GM21737 (cell line): ENCODE measurements at regions not wholly inside any gene's neighbourhood (a gene's known extent, or its start where the extent isn't known, plus 50 kb on each side); places are given as distances from the start of the nearest gene placed in this dataset.
"Not testable (repeated sequence)": the region's sequence is repeated elsewhere in the genome, so short reads cannot be mapped to it uniquely, and the experiment has no call there.

Source experiments
- ATAC-seq: cut with Tn5 transposase; IDR thresholded peaks from one replicate; pipeline ENCODE4 v1.9.1; 2021; ENCODE audit warnings: mild to moderate bottlenecking, moderate library complexity; ENCODE audit not compliant: unreplicated experiment

DNA sequence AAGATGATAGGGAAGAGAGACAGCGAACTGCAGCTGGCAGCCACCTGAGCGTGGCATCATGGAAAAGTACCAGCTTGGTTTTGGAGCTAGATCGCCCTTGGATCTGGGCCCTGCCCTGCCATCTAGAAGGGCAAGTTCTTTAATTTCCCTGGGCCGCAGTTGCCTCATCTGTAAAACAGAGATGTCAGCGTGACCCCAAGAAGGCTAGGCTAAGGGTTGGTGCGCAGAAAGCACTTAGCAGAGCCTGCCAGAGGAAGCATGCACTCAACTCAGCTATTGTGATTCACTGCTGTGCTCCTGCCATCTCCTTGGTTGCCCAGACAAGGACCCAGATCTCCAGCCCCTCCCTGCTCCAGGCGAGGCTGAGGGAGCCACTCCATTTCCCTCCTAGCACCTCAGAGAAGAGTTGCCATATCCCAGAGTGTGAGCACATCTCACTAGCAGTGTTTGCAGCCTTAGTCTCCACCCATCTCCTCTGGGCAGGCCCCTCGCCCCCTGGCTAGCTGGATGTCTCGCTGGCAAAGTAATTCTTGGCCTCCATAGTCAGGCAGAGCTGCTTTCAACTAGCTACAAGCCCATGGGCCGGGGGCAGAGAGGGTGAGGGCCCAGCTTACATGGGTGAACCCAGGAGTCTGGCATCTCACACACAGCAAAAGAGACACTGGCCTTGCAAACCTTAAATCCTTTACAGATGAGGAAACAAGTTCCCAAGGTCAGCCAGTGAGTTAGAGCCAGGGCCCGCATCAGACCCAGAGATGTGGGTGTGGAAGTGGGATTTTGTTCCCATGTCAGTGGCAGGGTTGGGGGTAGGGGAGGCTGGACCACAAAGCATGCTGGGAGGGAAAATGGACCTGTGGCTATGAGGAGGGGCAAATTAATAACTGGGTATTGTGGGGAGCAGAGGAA lies 280.7 kb upstream of the TLE3 start:
- ATAC-seq: no peak

DNA sequence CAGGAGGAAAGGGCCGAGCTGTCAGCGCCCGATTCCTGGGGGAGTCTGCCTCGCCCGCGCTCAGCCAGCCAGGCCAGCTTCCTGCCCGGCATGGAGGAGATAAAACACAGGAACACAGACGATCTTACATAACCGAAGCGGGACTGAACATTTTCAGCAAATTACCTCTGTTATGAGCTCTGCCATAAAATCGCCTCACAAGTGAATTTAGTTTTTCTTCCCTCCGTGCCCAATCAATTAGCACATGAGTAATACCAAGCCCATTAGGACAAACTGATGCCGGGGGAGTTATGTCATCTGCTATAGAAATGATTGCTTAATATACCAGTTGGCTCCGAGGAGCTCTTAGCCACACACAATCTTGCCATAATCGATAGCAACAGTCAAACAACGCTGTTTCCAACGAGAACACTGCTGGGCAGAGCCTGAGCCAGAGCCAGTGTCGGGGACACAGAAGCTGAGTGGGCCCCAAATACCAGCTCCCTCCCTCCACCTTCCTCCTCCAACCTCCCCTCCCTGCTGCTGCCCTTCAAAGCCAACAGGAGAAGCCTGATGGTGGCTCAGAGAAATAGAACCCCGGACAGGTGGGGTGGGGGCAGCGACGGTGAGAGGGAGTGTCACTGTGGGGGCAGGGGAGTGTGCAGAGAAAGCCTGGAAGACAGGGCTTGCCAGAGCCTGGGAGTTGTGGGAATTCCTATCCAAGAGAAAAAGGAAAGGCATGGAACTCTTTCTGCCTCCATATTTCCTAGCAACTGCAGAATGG lies 279.4 kb upstream of the TLE3 start:
- ATAC-seq: no peak

DNA sequence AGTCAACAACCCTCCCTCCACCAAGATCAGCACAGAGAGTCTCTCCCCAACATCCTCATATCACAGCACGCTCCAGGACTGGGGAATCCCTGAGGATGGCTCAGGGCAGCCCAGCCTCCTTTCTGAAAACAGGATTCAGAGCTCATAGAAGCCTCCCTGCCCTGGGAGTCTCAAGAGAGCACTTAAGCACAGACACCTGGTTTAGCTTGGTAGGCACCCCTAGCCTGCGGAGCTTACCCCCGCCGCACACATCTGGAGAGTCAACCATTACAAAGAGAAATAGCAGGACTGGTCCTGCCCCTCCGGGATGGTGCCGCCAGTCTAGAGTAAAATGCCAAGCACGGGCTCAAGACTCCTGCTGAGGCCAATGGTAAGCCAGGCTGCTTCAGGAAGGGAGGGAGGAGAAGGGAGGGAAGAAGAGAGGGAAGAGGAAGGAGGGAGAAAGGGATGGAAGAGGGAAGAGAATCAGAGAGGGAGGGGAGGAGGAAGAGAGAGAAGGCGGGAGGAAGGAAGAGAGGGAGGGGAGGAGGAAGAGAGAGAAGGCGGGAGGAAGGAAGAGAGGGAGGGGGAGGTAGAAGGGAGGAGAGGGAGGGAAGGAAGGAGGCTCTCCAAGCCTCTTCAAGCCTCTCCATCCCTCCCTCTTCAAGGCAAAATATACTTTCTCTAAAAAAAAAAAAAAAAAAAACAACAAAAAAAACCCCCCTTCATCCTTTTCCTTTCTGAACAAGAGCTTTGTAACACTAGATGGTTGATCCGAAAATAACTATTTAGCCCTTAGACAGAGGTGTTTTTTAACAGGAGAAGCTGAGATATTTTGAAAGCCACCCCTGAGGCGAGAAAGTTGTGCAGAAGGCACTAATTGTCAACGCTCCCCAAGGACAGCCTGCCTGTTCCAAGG lies 278.6 kb upstream of the TLE3 start:
- no peak for ATAC-seq

DNA sequence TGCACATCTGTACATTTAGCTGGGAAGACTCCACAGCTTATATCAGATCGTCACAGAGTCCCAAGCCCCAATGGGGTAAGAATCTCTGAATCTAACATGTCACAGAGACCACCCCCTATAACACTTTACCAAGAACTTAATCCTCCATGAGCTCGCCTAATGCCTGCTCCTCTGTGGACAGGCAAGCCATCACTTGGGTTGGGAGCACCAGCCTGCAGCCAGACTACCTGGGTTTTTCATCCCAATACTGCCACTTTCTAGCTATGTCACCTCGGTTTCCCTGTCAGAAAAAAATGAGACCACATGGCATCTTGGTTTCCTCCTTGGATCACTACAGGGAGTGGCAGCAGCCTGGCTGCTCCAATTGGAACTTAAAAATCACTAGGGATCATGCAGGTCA lies 277.9 kb upstream of the TLE3 start:
- no peak for ATAC-seq

DNA sequence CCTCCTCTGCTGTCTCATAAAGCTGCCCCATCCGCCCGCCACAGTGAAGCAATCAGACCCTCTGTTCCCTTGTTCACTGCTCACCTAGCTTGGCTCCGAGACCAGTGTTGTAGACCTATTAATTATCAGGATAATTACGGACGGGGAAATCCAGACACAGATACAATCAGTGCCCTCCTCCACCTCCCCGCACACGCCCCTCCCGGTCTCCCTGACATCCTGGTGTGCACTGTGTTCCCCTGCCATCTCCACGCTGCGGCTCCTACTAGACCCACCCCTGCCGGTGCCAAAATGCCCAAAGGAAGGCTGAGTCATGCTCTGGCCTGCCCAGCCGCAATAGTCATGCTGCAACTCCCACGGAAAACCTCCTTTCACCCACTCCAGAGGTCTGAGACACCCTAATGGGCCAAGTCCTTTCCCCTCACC lies 277.3 kb upstream of the TLE3 start:
- no peak for ATAC-seq

DNA sequence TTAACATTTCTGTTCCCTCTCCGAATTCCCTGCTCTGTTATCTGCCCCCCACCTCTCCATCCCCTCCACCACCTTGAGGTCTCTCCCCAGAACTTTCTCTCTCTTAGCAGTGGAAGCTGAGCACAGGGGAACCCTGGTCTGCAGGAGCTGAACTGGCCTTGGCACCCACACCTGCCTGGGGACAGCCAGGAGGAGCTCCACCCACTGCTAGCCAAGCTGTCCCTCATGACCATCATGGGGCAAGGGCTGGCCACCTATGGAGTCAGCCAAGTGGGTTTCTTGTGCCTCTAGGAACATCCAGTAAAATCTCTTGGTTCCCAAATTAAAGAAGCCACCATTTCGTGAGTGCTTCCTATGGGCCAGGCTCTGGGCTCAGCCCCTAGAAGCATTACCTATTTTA lies 276.4 kb upstream of the TLE3 start:
- no peak for ATAC-seq

DNA sequence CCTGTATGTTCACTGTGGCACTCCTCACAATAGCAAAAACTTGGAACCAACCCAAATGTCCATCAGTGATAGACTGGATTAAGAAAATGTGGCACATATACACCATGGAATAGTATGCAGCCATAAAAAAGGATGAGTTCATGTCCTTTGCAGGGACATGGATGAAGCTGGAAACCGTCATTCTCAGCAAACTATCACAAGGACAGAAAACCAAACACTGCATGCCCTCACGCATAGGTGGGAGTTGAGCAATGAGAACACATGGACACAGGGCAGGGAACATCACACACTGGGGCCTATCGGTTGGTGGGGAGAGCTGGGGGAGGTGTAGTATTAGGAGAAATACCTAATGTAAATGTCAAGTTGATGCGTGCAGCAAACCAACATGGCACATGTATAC lies 275.7 kb upstream of the TLE3 start:
- ATAC-seq: not testable (repeated sequence)

DNA sequence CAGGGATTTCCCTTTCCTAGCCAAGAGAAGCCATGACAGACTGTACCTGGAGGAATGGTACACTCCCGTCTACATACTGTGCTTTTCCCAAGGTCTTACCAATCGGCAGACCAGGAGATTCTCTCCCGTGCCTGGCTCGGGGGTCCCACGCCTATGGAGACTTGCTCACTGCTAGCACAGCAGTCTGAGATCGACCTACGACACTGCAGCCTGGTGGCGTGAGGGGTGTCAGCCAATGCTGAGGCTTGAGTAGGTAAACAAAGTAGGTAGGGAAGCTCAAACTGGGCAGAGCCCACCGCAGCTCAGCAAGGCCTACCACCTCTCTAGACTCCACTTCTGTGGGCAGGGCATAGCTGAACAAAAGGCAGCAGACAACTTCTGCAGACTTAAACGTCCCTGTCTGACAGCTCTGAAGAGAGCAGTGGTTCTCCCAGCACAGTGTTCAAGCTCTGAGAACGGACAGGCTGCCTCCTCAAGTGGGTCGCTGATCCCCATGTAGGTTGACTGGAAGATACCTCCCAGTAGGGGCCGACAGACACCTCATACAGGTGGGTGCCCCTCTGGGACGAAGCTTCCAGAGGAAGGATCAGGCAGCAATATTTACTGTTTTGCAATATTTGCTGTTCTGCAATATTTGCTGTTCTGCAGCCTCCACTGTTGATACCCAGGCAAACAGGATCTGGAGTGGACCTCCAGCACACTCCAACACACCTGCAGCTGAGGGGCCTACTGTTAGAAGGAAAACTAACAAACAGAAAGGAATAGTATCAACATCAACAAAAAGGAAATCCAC lies 270.4 kb upstream of the TLE3 start:
- ATAC-seq: not testable (repeated sequence)

DNA sequence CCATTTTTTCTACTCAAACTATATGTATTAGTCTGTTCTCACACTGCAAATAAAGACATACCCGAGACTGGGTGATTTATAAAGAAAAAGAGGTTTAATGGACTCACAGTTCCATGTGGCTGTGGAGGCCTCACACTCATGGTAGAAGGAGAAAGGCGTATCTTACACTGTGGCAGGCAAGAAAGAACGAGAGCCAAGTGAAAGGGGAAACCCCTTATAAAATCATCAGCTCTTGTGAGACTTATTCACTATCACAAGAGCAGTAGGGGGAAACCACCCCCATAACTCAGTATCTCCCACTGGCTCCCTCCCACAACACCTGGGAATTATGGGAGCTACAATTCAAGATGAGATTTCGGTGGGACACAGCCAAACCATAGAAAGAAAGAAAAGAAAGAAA lies 266.3 kb upstream of the TLE3 start:
- not testable (repeated sequence) for ATAC-seq

DNA sequence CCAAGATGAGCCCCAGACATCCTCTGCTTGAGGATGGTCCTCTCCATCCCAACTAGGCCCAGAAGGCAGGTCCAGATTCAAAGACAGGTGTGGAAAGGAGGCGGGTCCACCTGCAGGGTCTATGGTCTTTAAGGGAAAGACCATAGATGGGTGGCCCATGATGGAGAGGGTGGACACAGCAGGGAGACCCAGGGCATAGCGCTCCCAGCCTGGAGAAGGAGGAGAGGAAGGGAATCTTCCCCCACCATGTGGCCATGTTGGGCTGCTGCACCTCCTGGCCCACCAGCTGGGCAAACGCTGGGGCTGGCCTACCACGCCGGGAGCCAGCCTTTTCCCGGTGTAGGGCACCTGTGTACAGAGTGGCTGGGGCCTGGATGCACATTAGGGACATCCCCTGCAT lies 265.2 kb upstream of the TLE3 start:
- no peak for ATAC-seq

DNA sequence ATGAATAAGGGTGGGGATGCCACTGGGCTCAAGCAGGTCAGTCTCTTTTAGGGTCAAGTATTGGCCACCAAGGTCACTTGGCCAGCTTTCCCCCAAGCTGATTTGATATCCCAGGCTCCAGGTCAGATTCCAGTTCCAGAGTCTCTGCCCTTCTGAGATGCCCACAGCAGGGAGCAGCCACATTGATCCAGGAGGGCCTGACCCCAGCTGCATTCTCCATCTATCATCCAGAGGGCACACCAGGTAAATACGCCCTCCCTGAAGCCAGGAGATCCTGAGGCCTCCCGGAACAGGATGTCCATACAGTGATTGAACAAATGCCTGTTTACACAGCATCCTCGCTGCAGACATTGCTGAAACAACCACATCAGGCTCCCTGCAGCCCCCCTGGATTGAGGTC lies 264.6 kb upstream of the TLE3 start:
- no peak for ATAC-seq

DNA sequence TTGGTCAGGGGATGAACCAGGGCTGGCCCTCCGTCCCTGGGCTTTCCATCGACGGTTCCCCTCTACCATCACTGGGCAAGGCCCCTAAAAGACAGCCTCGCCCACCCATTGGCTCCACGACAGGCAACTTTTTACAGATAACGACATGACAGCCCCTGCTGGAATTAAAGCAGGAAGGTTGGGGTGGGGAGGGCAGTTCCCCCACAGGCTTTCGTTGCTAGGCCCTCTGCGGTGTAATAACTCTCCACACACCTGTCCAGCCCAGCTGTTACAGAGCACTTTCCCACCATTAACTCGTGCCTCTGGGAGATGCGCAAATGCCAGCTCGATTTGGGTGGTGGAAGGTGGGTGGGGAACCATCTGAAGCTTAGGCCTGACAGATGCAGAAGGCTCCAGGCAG lies 264.2 kb upstream of the TLE3 start:
- ATAC-seq: no peak

DNA sequence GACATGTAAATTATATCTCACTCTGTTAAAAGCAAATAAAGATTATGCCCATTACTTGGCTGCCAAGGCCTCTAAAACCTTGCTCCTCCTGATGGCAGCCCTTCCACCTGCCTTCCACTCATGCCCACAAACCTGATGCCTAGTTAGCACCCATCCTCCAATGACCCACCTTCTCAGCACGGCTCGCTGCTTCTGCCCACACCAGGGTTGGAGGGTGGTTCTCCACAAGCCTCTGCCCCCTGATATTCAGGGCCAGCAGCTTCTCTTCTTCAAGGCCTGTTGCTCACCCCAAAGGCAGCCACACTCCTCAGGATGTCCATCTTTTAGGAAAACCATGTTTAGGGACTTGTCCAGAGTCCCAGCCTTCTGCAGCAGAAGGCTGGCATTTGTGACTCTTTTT lies 263.4 kb upstream of the TLE3 start:
- ATAC-seq: no peak

DNA sequence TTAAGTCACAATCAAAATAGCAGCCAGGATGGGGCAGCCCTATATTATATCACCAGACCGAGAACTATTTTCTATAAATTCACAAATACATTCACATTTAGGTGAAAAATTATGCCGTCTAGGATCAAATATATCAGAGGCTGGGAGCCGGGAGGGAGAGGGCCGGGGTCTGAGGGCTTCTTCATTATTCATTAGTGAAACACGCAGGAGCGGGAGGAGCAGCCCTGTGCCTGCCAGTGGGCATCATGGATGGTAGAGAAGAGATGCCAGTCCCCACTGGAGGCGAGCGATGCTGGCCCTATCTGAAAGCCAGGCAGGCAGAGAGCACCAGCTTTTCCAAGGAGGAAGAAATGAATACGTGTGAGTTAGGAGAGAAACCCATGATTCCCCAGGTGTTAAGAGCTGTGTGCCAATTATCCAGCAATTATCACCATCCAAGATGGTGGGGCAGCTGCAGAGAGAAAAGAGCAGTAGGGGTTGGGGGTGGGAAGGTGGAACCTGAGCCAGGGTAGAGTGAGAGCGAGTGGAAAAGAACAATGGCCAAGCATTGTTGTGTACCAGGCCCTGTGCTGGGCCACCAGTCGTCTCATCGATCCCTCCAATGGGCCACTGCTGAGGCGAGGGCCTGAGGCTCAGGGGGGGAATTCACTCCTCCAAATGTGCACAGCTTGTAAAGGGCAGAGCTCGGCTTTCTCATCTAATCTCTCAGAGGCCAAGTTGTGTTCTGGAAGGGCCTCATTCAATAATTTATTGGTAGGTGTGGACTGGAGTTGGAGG lies 261.3 kb upstream of the TLE3 start:
- ATAC-seq: no peak

DNA sequence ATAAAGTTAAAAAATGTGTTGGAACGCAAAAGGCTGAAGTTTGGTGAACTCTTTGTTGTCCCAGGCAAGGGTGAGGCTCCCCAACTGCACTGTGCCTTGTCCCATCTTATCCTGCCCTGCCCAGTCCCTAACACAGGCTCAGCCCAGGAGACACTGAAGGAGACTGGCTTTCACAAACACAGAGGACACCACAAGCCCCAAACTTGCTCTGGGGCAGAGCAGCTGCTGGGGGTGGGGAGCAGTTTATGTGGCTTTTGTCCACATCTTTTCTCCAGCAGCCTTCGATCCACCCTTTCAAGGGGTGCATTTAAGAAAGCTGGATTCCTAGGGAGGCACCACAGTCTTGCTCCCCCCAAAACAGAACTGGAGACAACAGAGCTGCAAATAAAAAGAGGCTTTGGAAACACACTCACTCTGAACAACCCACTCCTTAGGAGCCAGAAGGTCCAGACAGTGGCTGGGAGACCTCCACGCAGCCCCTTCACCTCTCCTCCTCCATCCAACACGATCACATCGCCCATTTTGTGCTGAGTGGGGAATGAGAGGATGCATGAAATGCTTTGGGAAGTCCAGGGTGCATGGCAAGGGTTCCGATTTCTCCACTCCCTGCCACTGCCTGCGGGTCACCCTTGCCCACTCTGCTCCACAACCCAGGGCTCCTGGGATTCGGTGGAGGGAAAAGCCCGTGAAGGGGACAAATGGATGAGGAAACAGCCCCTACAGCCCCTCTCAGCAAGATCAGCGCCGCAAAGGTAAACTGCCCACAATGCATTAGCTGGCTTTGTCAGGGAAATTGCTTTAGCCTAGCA lies 260.5 kb upstream of the TLE3 start:
- ATAC-seq: no peak

DNA sequence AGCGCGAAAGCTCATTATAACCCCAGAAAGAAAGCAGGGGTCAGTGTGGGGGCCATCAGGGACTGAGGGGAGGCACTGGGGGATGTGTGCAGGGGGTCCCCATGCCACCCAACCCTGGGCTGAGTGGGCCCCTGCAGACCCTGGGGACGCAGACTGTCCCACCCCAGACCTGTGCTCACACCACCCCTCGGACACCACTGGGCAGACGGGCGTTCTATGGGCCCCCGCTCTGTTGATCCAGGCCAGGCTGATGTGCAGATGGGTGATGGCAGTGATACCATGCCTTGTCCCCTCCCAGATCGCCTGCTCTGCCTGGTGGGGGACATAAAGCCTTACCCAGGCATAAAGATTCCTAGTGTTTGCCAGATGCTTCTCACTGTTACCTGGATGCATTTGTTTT lies 259.7 kb upstream of the TLE3 start:
- ATAC-seq: no peak

DNA sequence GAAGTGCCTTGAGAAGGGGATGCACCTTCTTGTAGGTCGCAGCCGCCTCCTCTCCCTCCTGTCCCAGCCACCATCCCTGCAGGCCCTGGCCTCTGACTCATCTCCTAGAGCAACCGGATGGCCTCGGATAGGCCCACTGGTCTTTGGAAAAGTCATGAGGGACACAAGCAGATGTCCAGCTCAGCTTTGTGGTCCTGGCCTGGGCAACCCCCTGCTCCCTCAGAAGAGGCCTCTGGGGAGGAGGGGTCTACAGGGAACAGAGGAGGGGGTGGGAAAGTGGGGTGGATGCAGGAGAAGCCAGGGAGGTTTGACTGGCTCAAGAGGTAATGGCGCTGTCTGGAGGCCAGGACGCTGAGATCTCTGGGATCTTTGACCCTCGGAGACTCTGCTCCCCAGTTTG lies 259.2 kb upstream of the TLE3 start:
- no peak for ATAC-seq

DNA sequence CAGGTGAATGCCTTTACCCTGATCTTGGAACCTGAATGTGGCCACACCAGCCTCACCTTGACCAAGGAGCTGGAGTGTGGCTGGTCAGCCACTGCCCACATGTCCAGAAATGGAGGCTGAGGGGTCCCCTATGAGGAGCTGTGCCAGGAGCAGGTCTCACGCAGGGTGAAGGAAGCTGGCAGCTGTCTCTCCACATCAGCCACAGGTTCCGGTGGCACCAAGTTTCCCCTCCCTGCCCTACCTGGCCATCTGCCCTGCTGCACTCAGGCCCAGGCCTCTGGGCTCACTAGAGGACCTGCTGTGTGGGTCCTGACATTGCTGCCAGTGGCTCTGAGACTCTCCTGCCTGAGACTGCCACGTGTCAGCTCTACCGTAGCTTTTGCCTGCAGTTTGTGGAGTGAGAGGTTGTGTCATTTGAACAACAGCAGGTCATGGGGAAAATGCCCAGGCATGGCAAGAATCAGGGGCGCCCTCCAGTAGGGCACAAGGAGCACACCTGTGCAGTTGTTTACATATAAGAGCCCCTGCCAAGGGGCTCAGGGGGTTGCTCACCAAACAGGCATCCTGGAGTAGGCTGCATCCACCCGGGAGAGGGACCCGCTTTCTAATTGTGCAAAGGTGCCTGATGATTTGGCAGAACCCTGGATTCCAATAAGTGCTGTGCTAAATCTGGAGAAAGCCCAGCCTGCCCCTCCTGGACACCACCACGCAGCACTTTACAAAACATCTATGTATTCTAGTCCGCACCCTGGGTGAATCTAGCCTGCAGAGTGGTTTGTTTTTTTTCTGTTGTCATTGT lies 258.5 kb upstream of the TLE3 start:
- no peak for ATAC-seq
